ENCODE measurements at regions not wholly inside any gene's neighbourhood (a gene's known extent, or its start where the extent isn't known, plus 50 kb on each side); places are given as distances from the start of the nearest gene placed in this dataset.
"Not testable (repeated sequence)": the region's sequence is repeated elsewhere in the genome, so short reads cannot be mapped to it uniquely, and the experiment has no call there.

DNA sequence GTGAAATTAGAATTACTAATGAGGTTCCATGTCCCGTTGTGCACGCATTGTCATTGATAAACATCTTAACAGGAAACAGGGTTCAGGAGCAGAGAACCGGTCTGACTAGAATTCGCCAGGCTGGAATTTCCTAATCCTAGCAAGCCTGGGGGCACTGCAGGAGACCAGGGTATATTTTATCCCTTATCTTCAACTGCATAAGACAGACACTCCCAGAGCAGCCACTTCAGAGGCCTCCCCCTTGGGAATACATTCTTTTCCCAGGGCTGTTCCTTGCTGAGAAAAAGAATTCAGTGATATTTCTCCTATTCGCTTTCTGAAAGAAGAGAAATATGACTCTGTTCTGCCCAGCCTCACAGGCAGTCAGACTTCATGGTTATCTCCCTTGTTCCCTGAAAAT lies 416.6 kb upstream of the HTR2C start:
- TF ChIP-seq, protein P1, sequence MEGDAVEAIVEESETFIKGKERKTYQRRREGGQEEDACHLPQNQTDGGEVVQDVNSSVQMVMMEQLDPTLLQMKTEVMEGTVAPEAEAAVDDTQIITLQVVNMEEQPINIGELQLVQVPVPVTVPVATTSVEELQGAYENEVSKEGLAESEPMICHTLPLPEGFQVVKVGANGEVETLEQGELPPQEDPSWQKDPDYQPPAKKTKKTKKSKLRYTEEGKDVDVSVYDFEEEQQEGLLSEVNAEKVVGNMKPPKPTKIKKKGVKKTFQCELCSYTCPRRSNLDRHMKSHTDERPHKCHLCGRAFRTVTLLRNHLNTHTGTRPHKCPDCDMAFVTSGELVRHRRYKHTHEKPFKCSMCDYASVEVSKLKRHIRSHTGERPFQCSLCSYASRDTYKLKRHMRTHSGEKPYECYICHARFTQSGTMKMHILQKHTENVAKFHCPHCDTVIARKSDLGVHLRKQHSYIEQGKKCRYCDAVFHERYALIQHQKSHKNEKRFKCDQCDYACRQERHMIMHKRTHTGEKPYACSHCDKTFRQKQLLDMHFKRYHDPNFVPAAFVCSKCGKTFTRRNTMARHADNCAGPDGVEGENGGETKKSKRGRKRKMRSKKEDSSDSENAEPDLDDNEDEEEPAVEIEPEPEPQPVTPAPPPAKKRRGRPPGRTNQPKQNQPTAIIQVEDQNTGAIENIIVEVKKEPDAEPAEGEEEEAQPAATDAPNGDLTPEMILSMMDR (IDR thresholded peaks at IDR 0.05 in 8 of 11, conservative IDR thresholded peaks at IDR 0.05 in 3 of 11): not testable (repeated sequence)
- TF ChIP-seq POLR2A (IDR thresholded peaks at IDR 0.05): not testable (repeated sequence)
